ENCODE measurements at regions not wholly inside any gene's neighbourhood (a gene's known extent, or its start where the extent isn't known, plus 50 kb on each side); places are given as distances from the start of the nearest gene placed in this dataset.

- no peaks in the 10 kb centered on the region for H3K79me2 ChIP-seq (ENCODE audit: control insufficient read depth, low read length)
- no peak overlapping the region for H3K27ac ChIP-seq (ENCODE audit: low read depth, low read length)
- no peak overlapping the region for H3K4me3 ChIP-seq (ENCODE audit: low read length)
- H3F3A ChIP-seq (ENCODE audit: control insufficient read depth, insufficient read depth): no peaks in the 10 kb centered on the region
- no peaks in the 10 kb centered on the region for H3K9me2 ChIP-seq (replicated peaks; ENCODE audit: control insufficient read depth, low read length)
- no peaks in the 10 kb centered on the region for H4K20me1 ChIP-seq (ENCODE audit: control insufficient read depth, insufficient read depth, low read depth, low read length)
- H3K27me3 ChIP-seq (ENCODE audit: control insufficient read depth, low read length): no peaks in the 10 kb centered on the region
- no peaks in the 10 kb centered on the region for H3K4me1 ChIP-seq (ENCODE audit: control insufficient read depth, low read length)
- TF ChIP-seq EZH2phosphoT487 (IDR thresholded peaks at IDR 0.05; ENCODE audit: borderline replicate concordance, low read length): no peak
- TF ChIP-seq CTCF (IDR thresholded peaks at IDR 0.05; ENCODE audit: low read depth, low read length, poor library complexity, severe bottlenecking): no peak
- H3K9me3 ChIP-seq (ENCODE audit: control insufficient read depth, insufficient read depth, low read length): no peaks in the 10 kb centered on the region
- no peak overlapping the region for H3K4me2 ChIP-seq (ENCODE audit: low read length)
- no peaks in the 10 kb centered on the region for H3K36me3 ChIP-seq (ENCODE audit: control insufficient read depth, low read length)
These were observed 81.8 kb downstream of the TRIML1 start for GRCh38 chr4:188221090-188221489.

- no peaks in the 10 kb centered on the region for H4K20me1 ChIP-seq (ENCODE audit: control insufficient read depth, insufficient read depth, low read depth, low read length)
- H3K4me2 ChIP-seq (ENCODE audit: low read length): no peak overlapping the region
- no peak for TF ChIP-seq CTCF (IDR thresholded peaks at IDR 0.05; ENCODE audit: low read depth, low read length, poor library complexity, severe bottlenecking)
- TF ChIP-seq EZH2phosphoT487 (IDR thresholded peaks at IDR 0.05; ENCODE audit: borderline replicate concordance, low read length): no peak
- no peaks in the 10 kb centered on the region for H3K4me1 ChIP-seq (ENCODE audit: control insufficient read depth, low read length)
- no peak overlapping the region for H3K27ac ChIP-seq (ENCODE audit: low read depth, low read length)
- H3F3A ChIP-seq (ENCODE audit: control insufficient read depth, insufficient read depth): no peaks in the 10 kb centered on the region
- H3K79me2 ChIP-seq (ENCODE audit: control insufficient read depth, low read length): no peaks in the 10 kb centered on the region
- no peaks in the 10 kb centered on the region for H3K27me3 ChIP-seq (ENCODE audit: control insufficient read depth, low read length)
- no peaks in the 10 kb centered on the region for H3K9me2 ChIP-seq (replicated peaks; ENCODE audit: control insufficient read depth, low read length)
- H3K9me3 ChIP-seq (ENCODE audit: control insufficient read depth, insufficient read depth, low read length): peaks cover 9% of the 10 kb centered on the region; the same call in 1 of the 2 replicates
- no peaks in the 10 kb centered on the region for H3K36me3 ChIP-seq (ENCODE audit: control insufficient read depth, low read length)
- H3K4me3 ChIP-seq (ENCODE audit: low read length): no peak overlapping the region
These were observed 89.0 kb downstream of the TRIML1 start for GRCh38 chr4:188228279-188228678.

- Histone ChIP-seq H3K9me3 (ENCODE audit: control insufficient read depth, insufficient read depth, low read length) (peaks cover 9% of the 10 kb centered on the region; the same call in 1 of the 2 replicates), H3K4me1 (ENCODE audit: control insufficient read depth, low read length) (no peaks in the 10 kb centered on the region), H4K20me1 (ENCODE audit: control insufficient read depth, insufficient read depth, low read depth, low read length) (no peaks in the 10 kb centered on the region), H3K9me2 (replicated peaks; ENCODE audit: control insufficient read depth, low read length) (no peaks in the 10 kb centered on the region), H3K27me3 (ENCODE audit: control insufficient read depth, low read length) (no peaks in the 10 kb centered on the region), H3K4me2 (ENCODE audit: low read length) (no peak overlapping the region), H3K4me3 (ENCODE audit: low read length) (no peak overlapping the region), H3K36me3 (ENCODE audit: control insufficient read depth, low read length) (no peaks in the 10 kb centered on the region), H3F3A (ENCODE audit: control insufficient read depth, insufficient read depth) (no peaks in the 10 kb centered on the region), H3K79me2 (ENCODE audit: control insufficient read depth, low read length) (no peaks in the 10 kb centered on the region), H3K27ac (ENCODE audit: low read depth, low read length) (no peak overlapping the region)
- TF ChIP-seq CTCF (IDR thresholded peaks at IDR 0.05; ENCODE audit: low read depth, low read length, poor library complexity, severe bottlenecking) (no peak), EZH2phosphoT487 (IDR thresholded peaks at IDR 0.05; ENCODE audit: borderline replicate concordance, low read length) (no peak)
These were observed 93.2 kb downstream of the TRIML1 start for GRCh38 chr4:188232428-188232827.

GRCh38 chr4:188242041-188242440 lies 102.8 kb downstream of the TRIML1 start:
- no peaks in the 10 kb centered on the region for H3K9me3 ChIP-seq (ENCODE audit: control insufficient read depth, insufficient read depth, low read length)
- no peaks in the 10 kb centered on the region for H3K36me3 ChIP-seq (ENCODE audit: control insufficient read depth, low read length)
- no peaks in the 10 kb centered on the region for H3K9me2 ChIP-seq (replicated peaks; ENCODE audit: control insufficient read depth, low read length)
- H3K79me2 ChIP-seq (ENCODE audit: control insufficient read depth, low read length): no peaks in the 10 kb centered on the region
- H3K4me3 ChIP-seq (ENCODE audit: low read length): no peak overlapping the region
- H3K27me3 ChIP-seq (ENCODE audit: control insufficient read depth, low read length): no peaks in the 10 kb centered on the region
- no peaks in the 10 kb centered on the region for H4K20me1 ChIP-seq (ENCODE audit: control insufficient read depth, insufficient read depth, low read depth, low read length)
- H3K4me2 ChIP-seq (ENCODE audit: low read length): no peak overlapping the region
- no peaks in the 10 kb centered on the region for H3F3A ChIP-seq (ENCODE audit: control insufficient read depth, insufficient read depth)
- H3K4me1 ChIP-seq (ENCODE audit: control insufficient read depth, low read length): no peaks in the 10 kb centered on the region
- TF ChIP-seq CTCF (IDR thresholded peaks at IDR 0.05; ENCODE audit: low read depth, low read length, poor library complexity, severe bottlenecking) (no peak), EZH2phosphoT487 (IDR thresholded peaks at IDR 0.05; ENCODE audit: borderline replicate concordance, low read length) (no peak)
- H3K27ac ChIP-seq (ENCODE audit: low read depth, low read length): no peak overlapping the region

Measured in DOHH2 (cell line).